IMR-90 (cell line): ENCODE measurements at regions not wholly inside any gene's neighbourhood (a gene's known extent, or its start where the extent isn't known, plus 50 kb on each side); places are given as distances from the start of the nearest gene placed in this dataset.

Experiments
- CHD1 ChIP-seq: IDR thresholded peaks from 2 replicates; pipeline ENCODE4 v1.6.1; 2012; ENCODE audit warnings: low read depth, low read length, improper control_type of control experiment
- CTCF ChIP-seq: conservative IDR thresholded peaks from 2 replicates; pipeline ENCODE4 v1.5.1; 2012; ENCODE audit warnings: mild to moderate bottlenecking, low read depth, low read length, improper control_type of control experiment
- POLR2A ChIP-seq: IDR thresholded peaks from 2 replicates; pipeline ENCODE4 v1.6.1; 2012; ENCODE audit warnings: mild to moderate bottlenecking, low read depth, low read length

GRCh38 chr1:68785328-68785727 lies 288.4 kb upstream of the DEPDC1 start:
- TF ChIP-seq CHD1 (no peak), CTCF (no peak), POLR2A (no peak)
